ENCODE measurements at regions not wholly inside any gene's neighbourhood (a gene's known extent, or its start where the extent isn't known, plus 50 kb on each side); places are given as distances from the start of the nearest gene placed in this dataset.

- Histone ChIP-seq H3K27me3 (ENCODE audit: insufficient read depth in 3 of 3, low read length in 2 of 3) (no peaks in the 10 kb centered on the region), H3K4me1 (no peaks in the 10 kb centered on the region), H3K9me3 (no peaks in the 10 kb centered on the region), H3K36me3 (ENCODE audit: insufficient read depth in 1 of 2, low read depth in 1 of 2) (no peaks in the 10 kb centered on the region), H3K4me3 (no peak overlapping the region), H3K27ac (no peak overlapping the region)
- TF ChIP-seq CTCF (IDR thresholded peaks at IDR 0.05): no peak
- WGBS, 3 donors: 79 to 89% (median 82%) methylated on average over 4 of the region's 4 CpGs
- no peak for ATAC-seq
- no peak for DNase-seq
- intact Hi-C loops (cut with DNase I): no loop called here
Measured at GRCh38 chr2:150569761-150570160, 82.3 kb upstream of the RND3 start.

GRCh38 chr2:150567771-150568301 is 80.4 kb upstream of the RND3 start:
- ATAC-seq (no peak), DNase-seq (no peak)
- TF ChIP-seq CTCF (IDR thresholded peaks at IDR 0.05): no peak
- intact Hi-C loops (cut with DNase I): no loop called here
- H3K4me3 ChIP-seq: no peak overlapping the region
- no peaks in the 10 kb centered on the region for H3K36me3 ChIP-seq (ENCODE audit: insufficient read depth in 1 of 2, low read depth in 1 of 2)
- H3K27ac ChIP-seq: no peak overlapping the region
- no peaks in the 10 kb centered on the region for H3K4me1 ChIP-seq
- no peaks in the 10 kb centered on the region for H3K9me3 ChIP-seq
- WGBS, 3 donors: 80 to 87% (median 86%) methylated on average over 4 of the region's 4 CpGs
- no peaks in the 10 kb centered on the region for H3K27me3 ChIP-seq (ENCODE audit: insufficient read depth in 3 of 3, low read length in 2 of 3)

- no peak for TF ChIP-seq CTCF (IDR thresholded peaks at IDR 0.05)
- Histone ChIP-seq H3K27ac (no peak overlapping the region), H3K4me3 (no peak overlapping the region), H3K27me3 (ENCODE audit: insufficient read depth in 3 of 3, low read length in 2 of 3) (no peaks in the 10 kb centered on the region), H3K9me3 (no peaks in the 10 kb centered on the region), H3K36me3 (ENCODE audit: insufficient read depth in 1 of 2, low read depth in 1 of 2) (no peaks in the 10 kb centered on the region), H3K4me1 (no peaks in the 10 kb centered on the region)
- 73 to 79% (median 75%) methylated on average over 3 of the region's 3 CpGs for WGBS, 3 donors
- ATAC-seq: no peak
- no peak for DNase-seq
- intact Hi-C loops (cut with DNase I): no loop called here
Measured at GRCh38 chr2:150566289-150566688, 78.8 kb upstream of the RND3 start.

GRCh38 chr2:150561076-150561475 is 73.6 kb upstream of the RND3 start:
- Histone ChIP-seq H3K9me3 (no peaks in the 10 kb centered on the region), H3K36me3 (ENCODE audit: insufficient read depth in 1 of 2, low read depth in 1 of 2) (no peaks in the 10 kb centered on the region), H3K4me3 (no peak overlapping the region), H3K27ac (no peak overlapping the region), H3K4me1 (no peaks in the 10 kb centered on the region), H3K27me3 (ENCODE audit: insufficient read depth in 3 of 3, low read length in 2 of 3) (peaks cover 0 to 2% (median 0%) of the 10 kb centered on the region in 3 donors)
- DNase-seq (no peak), ATAC-seq (no peak)
- intact Hi-C loops (cut with DNase I): no loop called here
- TF ChIP-seq CTCF (IDR thresholded peaks at IDR 0.05): no peak
- WGBS, 3 donors: 61 to 79% (median 72%) methylated on average over 1 of the region's 1 CpG

GRCh38 chr2:150557020-150557600 is 69.6 kb upstream of the RND3 start:
- TF ChIP-seq CTCF (IDR thresholded peaks at IDR 0.05): no peak
- no peaks in the 10 kb centered on the region for H3K4me1 ChIP-seq
- no peak overlapping the region for H3K27ac ChIP-seq
- intact Hi-C loops (cut with DNase I): no loop called here
- H3K27me3 ChIP-seq (ENCODE audit: insufficient read depth in 3 of 3, low read length in 2 of 3): peaks cover 0 to 4% (median 0%) of the 10 kb centered on the region in 3 donors
- H3K9me3 ChIP-seq: no peaks in the 10 kb centered on the region
- WGBS, 3 donors: 49 to 53% (median 51%) methylated on average over 2 of the region's 2 CpGs
- no peak overlapping the region for H3K4me3 ChIP-seq
- H3K36me3 ChIP-seq (ENCODE audit: insufficient read depth in 1 of 2, low read depth in 1 of 2): no peaks in the 10 kb centered on the region
- no peak for DNase-seq
- ATAC-seq: no peak
